ENCODE measurements at regions not wholly inside any gene's neighbourhood (a gene's known extent, or its start where the extent isn't known, plus 50 kb on each side); places are given as distances from the start of the nearest gene placed in this dataset.
"Not testable (repeated sequence)": the region's sequence is repeated elsewhere in the genome, so short reads cannot be mapped to it uniquely, and the experiment has no call there.

DNA sequence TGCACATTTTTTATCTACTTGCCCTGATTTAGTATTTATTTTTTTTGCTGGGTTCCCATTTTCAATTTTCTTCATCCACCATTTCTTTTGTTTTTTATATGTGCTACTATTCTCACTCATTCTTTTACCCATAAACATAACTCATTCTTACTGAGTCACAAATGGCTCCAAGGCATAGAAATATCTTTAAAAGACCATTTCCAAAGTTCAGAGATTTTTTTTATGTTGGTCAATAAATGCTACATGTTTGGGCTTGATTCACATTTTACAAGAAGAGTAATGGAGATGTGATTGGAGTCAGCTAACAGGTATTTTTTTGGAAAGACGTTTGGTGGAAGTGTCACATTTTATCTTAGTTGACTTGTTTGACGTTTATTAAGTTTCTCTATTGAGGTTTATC lies 1303.2 kb upstream of the LRRTM3 start:
- no peak overlapping the region for H3K4me3 ChIP-seq
- H3K27ac ChIP-seq, result no peak overlapping the region
- intact Hi-C loops (cut with DNase I), result no loop called here
- H3K27me3 ChIP-seq, result no peaks in the 10 kb centered on the region
- H3K36me3 ChIP-seq, result no peaks in the 10 kb centered on the region
- 86 to 87% methylated on average over 2 of the region's 2 CpGs for WGBS, 2 donors
- TF ChIP-seq, protein P1, sequence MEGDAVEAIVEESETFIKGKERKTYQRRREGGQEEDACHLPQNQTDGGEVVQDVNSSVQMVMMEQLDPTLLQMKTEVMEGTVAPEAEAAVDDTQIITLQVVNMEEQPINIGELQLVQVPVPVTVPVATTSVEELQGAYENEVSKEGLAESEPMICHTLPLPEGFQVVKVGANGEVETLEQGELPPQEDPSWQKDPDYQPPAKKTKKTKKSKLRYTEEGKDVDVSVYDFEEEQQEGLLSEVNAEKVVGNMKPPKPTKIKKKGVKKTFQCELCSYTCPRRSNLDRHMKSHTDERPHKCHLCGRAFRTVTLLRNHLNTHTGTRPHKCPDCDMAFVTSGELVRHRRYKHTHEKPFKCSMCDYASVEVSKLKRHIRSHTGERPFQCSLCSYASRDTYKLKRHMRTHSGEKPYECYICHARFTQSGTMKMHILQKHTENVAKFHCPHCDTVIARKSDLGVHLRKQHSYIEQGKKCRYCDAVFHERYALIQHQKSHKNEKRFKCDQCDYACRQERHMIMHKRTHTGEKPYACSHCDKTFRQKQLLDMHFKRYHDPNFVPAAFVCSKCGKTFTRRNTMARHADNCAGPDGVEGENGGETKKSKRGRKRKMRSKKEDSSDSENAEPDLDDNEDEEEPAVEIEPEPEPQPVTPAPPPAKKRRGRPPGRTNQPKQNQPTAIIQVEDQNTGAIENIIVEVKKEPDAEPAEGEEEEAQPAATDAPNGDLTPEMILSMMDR (IDR thresholded peaks at IDR 0.05), result no peak
- TF ChIP-seq POLR2AphosphoS5 (IDR thresholded peaks at IDR 0.05), result no peak
- H3K9me3 ChIP-seq, result no peaks in the 10 kb centered on the region
- H3K4me1 ChIP-seq, result no peaks in the 10 kb centered on the region
- no peak for DNase-seq

DNA sequence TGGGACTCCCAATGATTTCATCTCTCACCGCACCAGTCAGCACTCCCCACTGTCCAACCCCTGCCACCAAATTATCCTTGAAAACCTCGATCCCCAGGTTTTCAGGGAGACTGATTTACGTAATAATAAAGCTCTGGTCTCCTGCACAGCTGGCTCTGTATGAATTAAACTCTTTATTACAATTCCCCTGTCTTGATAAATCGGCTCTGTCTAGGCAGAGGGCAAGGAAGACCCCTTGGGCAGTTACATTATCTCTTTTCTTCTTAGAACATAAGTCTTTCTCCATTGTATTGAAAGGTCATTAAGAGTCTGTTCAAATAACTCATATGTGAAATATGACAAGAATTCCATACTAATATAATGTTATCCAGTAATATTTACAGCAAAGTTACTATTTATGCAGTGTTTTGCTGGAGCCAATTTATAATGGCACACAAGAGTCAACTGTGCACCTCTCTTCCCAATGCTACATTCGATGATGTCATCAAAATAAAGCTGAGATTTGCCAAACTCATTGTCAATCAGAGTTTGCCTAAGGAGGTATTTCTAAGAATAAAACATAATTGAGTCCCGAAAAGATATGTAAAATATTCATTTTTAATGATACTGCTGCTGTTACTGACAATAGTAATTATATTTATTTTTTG lies 1297.2 kb upstream of the LRRTM3 start:
- no peaks in the 10 kb centered on the region for H3K36me3 ChIP-seq
- 86 to 94% methylated on average over 6 of the region's 6 CpGs for WGBS, 2 donors
- TF ChIP-seq POLR2AphosphoS5 (IDR thresholded peaks at IDR 0.05) (no peak), POLR2A (IDR thresholded peaks at IDR 0.05) (no peak), EP300 (IDR thresholded peaks at IDR 0.05) (no peak)
- TF ChIP-seq, protein P1 (IDR thresholded peaks at IDR 0.05), result no peak
- no peaks in the 10 kb centered on the region for H3K27me3 ChIP-seq
- no peak overlapping the region for H3K4me3 ChIP-seq
- intact Hi-C loops (cut with DNase I), result no loop called here
- H3K9me3 ChIP-seq, result peaks cover 0 to 7% (median 0%) of the 10 kb centered on the region in 4 donors
- H3K4me1 ChIP-seq, result no peaks in the 10 kb centered on the region
- no peak overlapping the region for H3K27ac ChIP-seq
- no peak for DNase-seq

DNA sequence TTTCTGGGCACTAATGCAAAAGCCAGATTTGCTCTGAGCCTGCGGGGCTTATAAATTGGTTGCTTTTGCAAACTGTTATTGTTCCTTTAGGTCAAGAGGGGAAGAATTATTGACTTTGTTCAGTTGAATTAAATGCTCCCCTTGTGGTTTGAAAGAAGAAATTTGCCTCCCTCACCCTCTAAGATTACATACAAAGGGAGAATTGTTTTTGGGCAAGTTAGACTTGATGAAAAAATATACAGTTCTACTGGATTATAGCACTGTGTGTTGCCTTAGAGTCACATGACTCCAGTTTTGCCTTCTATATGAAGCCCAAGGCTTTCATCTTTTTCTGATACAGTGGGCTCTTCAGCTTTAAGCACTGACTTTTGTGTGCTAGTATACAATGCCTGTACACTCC lies 1265.8 kb upstream of the LRRTM3 start:
- Histone ChIP-seq H3K27ac (no peak overlapping the region), H3K9me3 (no peaks in the 10 kb centered on the region), H3K27me3 (no peaks in the 10 kb centered on the region), H3K4me1 (no peaks in the 10 kb centered on the region), H3K4me3 (no peak overlapping the region), H3K36me3 (no peaks in the 10 kb centered on the region)
- DNase-seq, result no peak
- TF ChIP-seq POLR2A (IDR thresholded peaks at IDR 0.05), result no peak
- TF ChIP-seq EP300 (IDR thresholded peaks at IDR 0.05), result no peak
- TF ChIP-seq, protein P1 (IDR thresholded peaks at IDR 0.05), result no peak
- no peak for TF ChIP-seq POLR2AphosphoS5 (IDR thresholded peaks at IDR 0.05)
- intact Hi-C loops (cut with DNase I), result no loop called here
- WGBS, 2 donors, result 77 to 86% methylated on average over 1 of the region's 1 CpG

DNA sequence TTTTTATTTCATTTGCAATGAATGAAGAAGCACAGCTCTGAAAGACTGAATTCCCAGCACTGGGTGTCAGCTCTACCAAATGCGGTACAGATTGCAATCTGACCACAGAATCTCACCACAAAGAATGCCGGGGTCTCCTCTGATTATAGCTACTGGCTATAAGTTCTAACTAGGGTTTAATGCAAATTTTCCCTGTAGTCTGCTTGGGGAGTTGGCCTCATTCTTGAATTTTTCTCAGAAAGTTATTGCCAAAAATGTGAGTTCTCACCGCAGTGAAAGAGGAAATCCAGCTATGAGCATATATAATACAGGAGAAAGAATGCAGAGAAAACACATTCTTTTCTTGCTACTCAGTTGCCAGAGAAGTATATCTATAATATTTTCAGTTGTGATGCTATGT lies 1255.7 kb upstream of the LRRTM3 start:
- Histone ChIP-seq H3K4me3 (no peak overlapping the region), H3K9me3 (peaks cover 0 to 4% (median 0%) of the 10 kb centered on the region in 4 donors), H3K36me3 (no peaks in the 10 kb centered on the region), H3K27ac (no peak overlapping the region), H3K4me1 (no peaks in the 10 kb centered on the region), H3K27me3 (no peaks in the 10 kb centered on the region)
- 62 to 90% methylated on average over 3 of the region's 3 CpGs for WGBS, 2 donors
- intact Hi-C loops (cut with DNase I), result no loop called here
- DNase-seq, result no peak
- TF ChIP-seq POLR2A (IDR thresholded peaks at IDR 0.05), result no peak
- TF ChIP-seq EP300 (IDR thresholded peaks at IDR 0.05), result no peak
- TF ChIP-seq, protein P1 (IDR thresholded peaks at IDR 0.05), result no peak
- TF ChIP-seq POLR2AphosphoS5 (IDR thresholded peaks at IDR 0.05), result no peak

DNA sequence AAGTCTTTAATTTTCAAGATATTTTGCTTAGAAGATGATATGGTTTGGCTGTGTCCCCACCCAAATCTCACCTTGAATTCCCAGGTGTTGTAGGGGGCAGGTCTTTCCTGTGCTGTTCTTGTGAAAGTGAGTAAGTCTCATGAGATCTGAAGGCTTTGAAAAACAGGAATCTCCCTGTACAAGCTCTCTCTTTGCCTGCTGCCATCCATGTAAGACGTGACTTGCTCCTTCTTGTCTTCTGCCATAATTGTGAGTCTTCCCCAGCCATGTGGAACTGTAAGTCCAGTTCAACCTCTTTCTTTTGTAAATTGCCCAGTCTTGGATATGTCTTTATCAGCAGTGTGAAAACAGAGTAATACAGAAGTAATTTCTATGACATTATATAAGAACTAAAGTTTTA lies 1255.2 kb upstream of the LRRTM3 start:
- H3K4me1 ChIP-seq; H3K36me3 ChIP-seq; H3K9me3 ChIP-seq; H3K27me3 ChIP-seq; H3K27ac ChIP-seq; H3K4me3 ChIP-seq; intact Hi-C loops (cut with DNase I); DNase-seq: not testable (repeated sequence)
- WGBS, 2 donors, result 80 to 97% methylated on average over 1 of the region's 1 CpG
